ENCODE measurements at regions not wholly inside any gene's neighbourhood (a gene's known extent, or its start where the extent isn't known, plus 50 kb on each side); places are given as distances from the start of the nearest gene placed in this dataset.

- TF ChIP-seq CTCF (IDR thresholded peaks at IDR 0.05): no peak
- TF ChIP-seq POLR2A (IDR thresholded peaks at IDR 0.05): no peak
- no peak for TF ChIP-seq EP300 (IDR thresholded peaks at IDR 0.05)
Observed at GRCh38 chr2:129904532-129905446, 74.7 kb upstream of the RAB6C start.

Data from ovary (tissue), 3 donors.